Liver (tissue), 8 donors: ENCODE measurements at regions not wholly inside any gene's neighbourhood (a gene's known extent, or its start where the extent isn't known, plus 50 kb on each side); places are given as distances from the start of the nearest gene placed in this dataset.

Experiments used
- DNase-seq: peaks from one replicate; pipeline ENCODE4 v3.0.0-alpha.2; 2017; ENCODE audit warnings: low spot score
- H3K27ac ChIP-seq, 2 donors: one replicate each; pipeline ENCODE4 v1.7.0; 2013; ENCODE audit warnings: inconsistent platforms in 2 of 2, low read length in 2 of 2, control low read depth in 1 of 2, low read depth in 1 of 2, mild to moderate bottlenecking in 1 of 2
- H3K27me3 ChIP-seq, 4 donors: one replicate each; pipeline versions ENCODE4 v1.6.1 to v1.7.0; 2013; ENCODE audit warnings: low read length in 3 of 4, inconsistent platforms in 1 of 4, mild to moderate bottlenecking in 1 of 4, moderate library complexity in 1 of 4; ENCODE audit not compliant: control insufficient read depth in 4 of 4, insufficient read depth in 4 of 4
- H3K36me3 ChIP-seq, 4 donors: one replicate each; pipeline versions ENCODE4 v1.6.1 to v1.7.0; 2013; ENCODE audit warnings: low read length in 3 of 4, mild to moderate bottlenecking in 3 of 4, low read depth in 1 of 4, moderate library complexity in 1 of 4; ENCODE audit not compliant: control insufficient read depth in 4 of 4, insufficient read depth in 3 of 4
- H3K4me1 ChIP-seq, 4 donors: one replicate each; pipeline versions ENCODE4 v1.6.1 to v1.7.0; 2013; ENCODE audit warnings: low read length in 3 of 4, mild to moderate bottlenecking in 3 of 4, moderate library complexity in 1 of 4; ENCODE audit not compliant: control insufficient read depth in 4 of 4, insufficient read depth in 4 of 4
- H3K4me3 ChIP-seq, 3 donors: one replicate each; pipeline versions ENCODE4 v1.6.1 to v1.7.0; 2013; ENCODE audit warnings: low read length in 3 of 3, control low read depth in 1 of 3, low read depth in 1 of 3, mild to moderate bottlenecking in 1 of 3
- H3K9ac ChIP-seq, 2 donors: one replicate each; pipeline ENCODE4 v1.7.0; 2013; ENCODE audit warnings: low read length in 2 of 2, mild to moderate bottlenecking in 2 of 2, moderate library complexity in 2 of 2, control low read depth in 1 of 2, low read depth in 1 of 2
- H3K9me3 ChIP-seq, 4 donors: one replicate each; pipeline versions ENCODE4 v1.6.1 to v1.7.0; 2013; ENCODE audit warnings: low read length in 3 of 4; ENCODE audit not compliant: control insufficient read depth in 4 of 4
- CTCF ChIP-seq: fragments of 150-350 bp; IDR thresholded peaks from 2 replicates; pipeline ENCODE4 v1.5.1; 2017; ENCODE audit warnings: improper control_type of control experiment, low read depth, low read length; ENCODE audit not compliant: missing input control
- EGR1 ChIP-seq, 2 donors: IDR thresholded peaks; 2 replicates each; pipeline ENCODE4 v1.6.1; 2016 to 2018; ENCODE audit warnings: antibody characterized with exemption in 2 of 2, low read depth in 2 of 2
- FOXA1 ChIP-seq: IDR thresholded peaks from 2 replicates; pipeline ENCODE4 v1.6.1; 2016; ENCODE audit warnings: antibody characterized with exemption
- FOXA2 ChIP-seq: IDR thresholded peaks from 2 replicates; pipeline ENCODE4 v1.6.1; 2016; ENCODE audit warnings: antibody characterized with exemption
- GABPA ChIP-seq, 2 donors: IDR thresholded peaks in 1 of 2; conservative IDR thresholded peaks in 1 of 2; 2 replicates each; pipeline ENCODE4 v1.6.1; 2016; ENCODE audit warnings: antibody characterized with exemption in 2 of 2, mild to moderate bottlenecking in 1 of 2, moderate library complexity in 1 of 2
- HNF4G ChIP-seq: IDR thresholded peaks from 2 replicates; pipeline ENCODE4 v1.6.1; 2016; ENCODE audit warnings: antibody characterized with exemption
- JUND ChIP-seq, 2 donors: IDR thresholded peaks; 2 replicates each; pipeline ENCODE4 v1.6.1; 2016; ENCODE audit warnings: antibody characterized with exemption in 2 of 2
- MAX ChIP-seq: IDR thresholded peaks from 2 replicates; pipeline ENCODE4 v1.6.1; 2016; ENCODE audit warnings: antibody characterized with exemption
- NR2F2 ChIP-seq: IDR thresholded peaks from 2 replicates; pipeline ENCODE4 v1.6.1; 2016; ENCODE audit warnings: antibody characterized with exemption
- RAD21 ChIP-seq, 2 donors: IDR thresholded peaks; 2 replicates each; pipeline ENCODE4 v1.6.1; 2016; ENCODE audit warnings: antibody characterized with exemption in 2 of 2, mild to moderate bottlenecking in 2 of 2
- RXRA ChIP-seq, 2 donors: IDR thresholded peaks; 2 replicates each; pipeline ENCODE4 v1.6.1; 2017 to 2018; ENCODE audit warnings: antibody characterized with exemption in 2 of 2, mild to moderate bottlenecking in 1 of 2
- SP1 ChIP-seq: IDR thresholded peaks from 2 replicates; pipeline ENCODE4 v1.6.1; 2018; ENCODE audit warnings: antibody characterized with exemption, mild to moderate bottlenecking
- YY1 ChIP-seq: IDR thresholded peaks from 2 replicates; pipeline ENCODE4 v1.6.1; 2016; ENCODE audit warnings: antibody characterized with exemption, mild to moderate bottlenecking
- WGBS: extraction: QIAGEN DNeasy Blood & Tissue Kit; methylation state at CpG from one replicate; pipeline ENCODE4 v1.1.7; 2013; 5-methylcytosine and 5-hydroxymethylcytosine counted together
- TF ChIP-seq, protein P1 (sequence below): IDR thresholded peaks from 2 replicates; pipeline ENCODE4 v1.6.1; 2016; ENCODE audit warnings: antibody characterized with exemption, mild to moderate bottlenecking
- TF ChIP-seq, protein P2 (sequence below): IDR thresholded peaks from 2 replicates; pipeline ENCODE4 v1.6.1; 2016; ENCODE audit warnings: antibody characterized with exemption
- donor health status: healthy.
- donor health status: healthy.
- donor health status: healthy.
- donor health status: healthy.
- donor health status: healthy.

GRCh38 chr5:4373051-4373820, 766.9 kb upstream of the ADAMTS16 start:
- WGBS = 69% methylated on average over 6 of the region's 6 CpGs
- H3K9me3 ChIP-seq = no peaks in the 10 kb centered on the region
- no peak overlapping the region for H3K9ac ChIP-seq
- no peak overlapping the region for H3K27ac ChIP-seq
- DNase-seq = no peak
- H3K36me3 ChIP-seq = no peaks in the 10 kb centered on the region
- no peaks in the 10 kb centered on the region for H3K27me3 ChIP-seq
- no peak for TF ChIP-seq EGR1 (IDR thresholded peaks at IDR 0.05; ENCODE audit: low read depth in 2 of 2)
- no peak for TF ChIP-seq JUND (IDR thresholded peaks at IDR 0.05)
- TF ChIP-seq CTCF = no peak
- TF ChIP-seq, protein P1, sequence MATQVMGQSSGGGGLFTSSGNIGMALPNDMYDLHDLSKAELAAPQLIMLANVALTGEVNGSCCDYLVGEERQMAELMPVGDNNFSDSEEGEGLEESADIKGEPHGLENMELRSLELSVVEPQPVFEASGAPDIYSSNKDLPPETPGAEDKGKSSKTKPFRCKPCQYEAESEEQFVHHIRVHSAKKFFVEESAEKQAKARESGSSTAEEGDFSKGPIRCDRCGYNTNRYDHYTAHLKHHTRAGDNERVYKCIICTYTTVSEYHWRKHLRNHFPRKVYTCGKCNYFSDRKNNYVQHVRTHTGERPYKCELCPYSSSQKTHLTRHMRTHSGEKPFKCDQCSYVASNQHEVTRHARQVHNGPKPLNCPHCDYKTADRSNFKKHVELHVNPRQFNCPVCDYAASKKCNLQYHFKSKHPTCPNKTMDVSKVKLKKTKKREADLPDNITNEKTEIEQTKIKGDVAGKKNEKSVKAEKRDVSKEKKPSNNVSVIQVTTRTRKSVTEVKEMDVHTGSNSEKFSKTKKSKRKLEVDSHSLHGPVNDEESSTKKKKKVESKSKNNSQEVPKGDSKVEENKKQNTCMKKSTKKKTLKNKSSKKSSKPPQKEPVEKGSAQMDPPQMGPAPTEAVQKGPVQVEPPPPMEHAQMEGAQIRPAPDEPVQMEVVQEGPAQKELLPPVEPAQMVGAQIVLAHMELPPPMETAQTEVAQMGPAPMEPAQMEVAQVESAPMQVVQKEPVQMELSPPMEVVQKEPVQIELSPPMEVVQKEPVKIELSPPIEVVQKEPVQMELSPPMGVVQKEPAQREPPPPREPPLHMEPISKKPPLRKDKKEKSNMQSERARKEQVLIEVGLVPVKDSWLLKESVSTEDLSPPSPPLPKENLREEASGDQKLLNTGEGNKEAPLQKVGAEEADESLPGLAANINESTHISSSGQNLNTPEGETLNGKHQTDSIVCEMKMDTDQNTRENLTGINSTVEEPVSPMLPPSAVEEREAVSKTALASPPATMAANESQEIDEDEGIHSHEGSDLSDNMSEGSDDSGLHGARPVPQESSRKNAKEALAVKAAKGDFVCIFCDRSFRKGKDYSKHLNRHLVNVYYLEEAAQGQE = no peak
- TF ChIP-seq FOXA2 = no peak
- TF ChIP-seq HNF4G = no peak
- TF ChIP-seq RXRA (IDR thresholded peaks at IDR 0.05) = no peak
- no peak for TF ChIP-seq MAX
- no peak for TF ChIP-seq GABPA (IDR thresholded peaks at IDR 0.05 in 1 of 2, conservative IDR thresholded peaks at IDR 0.05 in 1 of 2)
- no peak for TF ChIP-seq RAD21 (IDR thresholded peaks at IDR 0.05)
- TF ChIP-seq YY1 = no peak
- no peak for TF ChIP-seq NR2F2
- no peak for TF ChIP-seq SP1
- no peak for TF ChIP-seq FOXA1
- H3K4me3 ChIP-seq = no peak overlapping the region
- no peaks in the 10 kb centered on the region for H3K4me1 ChIP-seq

- Histone ChIP-seq H3K27ac (no peak overlapping the region), H3K36me3 (no peaks in the 10 kb centered on the region), H3K4me1 (no peaks in the 10 kb centered on the region), H3K9me3 (no peaks in the 10 kb centered on the region), H3K9ac (no peak overlapping the region), H3K27me3 (no peaks in the 10 kb centered on the region), H3K4me3 (no peak overlapping the region)
- 74% methylated on average over 7 of the region's 7 CpGs for WGBS
- DNase-seq = no peak
- TF ChIP-seq, protein P2, sequence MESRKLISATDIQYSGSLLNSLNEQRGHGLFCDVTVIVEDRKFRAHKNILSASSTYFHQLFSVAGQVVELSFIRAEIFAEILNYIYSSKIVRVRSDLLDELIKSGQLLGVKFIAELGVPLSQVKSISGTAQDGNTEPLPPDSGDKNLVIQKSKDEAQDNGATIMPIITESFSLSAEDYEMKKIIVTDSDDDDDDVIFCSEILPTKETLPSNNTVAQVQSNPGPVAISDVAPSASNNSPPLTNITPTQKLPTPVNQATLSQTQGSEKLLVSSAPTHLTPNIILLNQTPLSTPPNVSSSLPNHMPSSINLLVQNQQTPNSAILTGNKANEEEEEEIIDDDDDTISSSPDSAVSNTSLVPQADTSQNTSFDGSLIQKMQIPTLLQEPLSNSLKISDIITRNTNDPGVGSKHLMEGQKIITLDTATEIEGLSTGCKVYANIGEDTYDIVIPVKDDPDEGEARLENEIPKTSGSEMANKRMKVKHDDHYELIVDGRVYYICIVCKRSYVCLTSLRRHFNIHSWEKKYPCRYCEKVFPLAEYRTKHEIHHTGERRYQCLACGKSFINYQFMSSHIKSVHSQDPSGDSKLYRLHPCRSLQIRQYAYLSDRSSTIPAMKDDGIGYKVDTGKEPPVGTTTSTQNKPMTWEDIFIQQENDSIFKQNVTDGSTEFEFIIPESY = no peak
- TF ChIP-seq JUND (IDR thresholded peaks at IDR 0.05) (no peak), CTCF (no peak), MAX (no peak), NR2F2 (no peak)
- TF ChIP-seq, protein P1 = no peak
Measured at GRCh38 chr5:4374866-4375265, 765.3 kb upstream of the ADAMTS16 start.
